ENCODE measurements at regions not wholly inside any gene's neighbourhood (a gene's known extent, or its start where the extent isn't known, plus 50 kb on each side); places are given as distances from the start of the nearest gene placed in this dataset.
"Not testable (repeated sequence)": the region's sequence is repeated elsewhere in the genome, so short reads cannot be mapped to it uniquely, and the experiment has no call there.

- DNase-seq (ENCODE audit: low read depth, low spot score), result no peak
- in situ Hi-C loops (cut with HindIII; ENCODE audit: low pct_unique_long_range_greater_than_20kb, low sequenced_read_pairs), result no loop called here
These were observed 331.6 kb downstream of the SRGAP2C start for GRCh38 chr1:121516234-121516967.

GRCh38 chr1:121517586-121518230 is 332.9 kb downstream of the SRGAP2C start:
- in situ Hi-C loops (cut with HindIII; ENCODE audit: low pct_unique_long_range_greater_than_20kb, low sequenced_read_pairs), result no loop called here
- DNase-seq (ENCODE audit: low read depth, low spot score), result no peak

- DNase-seq (ENCODE audit: low read depth, low spot score), result no peak
- in situ Hi-C loops (cut with HindIII; ENCODE audit: low pct_unique_long_range_greater_than_20kb, low sequenced_read_pairs), result no loop called here
These were observed 333.9 kb downstream of the SRGAP2C start for GRCh38 chr1:121518726-121519041.

GRCh38 chr1:121519042-121519755 is 334.4 kb downstream of the SRGAP2C start:
- in situ Hi-C loops (cut with HindIII; ENCODE audit: low pct_unique_long_range_greater_than_20kb, low sequenced_read_pairs), result no loop called here
- DNase-seq (ENCODE audit: low read depth, low spot score), result peak; percentile 25

GRCh38 chr1:121519756-121520286 is 335.0 kb downstream of the SRGAP2C start:
- in situ Hi-C loops (cut with HindIII; ENCODE audit: low pct_unique_long_range_greater_than_20kb, low sequenced_read_pairs), result not testable (repeated sequence)

GRCh38 chr1:121522061-121522759 is 337.4 kb downstream of the SRGAP2C start:
- in situ Hi-C loops (cut with HindIII; ENCODE audit: low pct_unique_long_range_greater_than_20kb, low sequenced_read_pairs), result no loop called here
- DNase-seq (ENCODE audit: low read depth, low spot score), result no peak

More at GRCh38 chr1:121519756-121520286, 335.0 kb downstream of the SRGAP2C start:
- DNase-seq (ENCODE audit: low read depth, low spot score), result not testable (repeated sequence)

GRCh38 chr1:121523112-121523511 is 338.3 kb downstream of the SRGAP2C start:
- DNase-seq (ENCODE audit: low read depth, low spot score); in situ Hi-C loops (cut with HindIII; ENCODE audit: low pct_unique_long_range_greater_than_20kb, low sequenced_read_pairs): not testable (repeated sequence)

GRCh38 chr1:121525355-121525754 is 340.6 kb downstream of the SRGAP2C start:
- in situ Hi-C loops (cut with HindIII; ENCODE audit: low pct_unique_long_range_greater_than_20kb, low sequenced_read_pairs), result no loop called here
- no peak for DNase-seq (ENCODE audit: low read depth, low spot score)

GRCh38 chr1:121528958-121529357 is 344.2 kb downstream of the SRGAP2C start:
- in situ Hi-C loops (cut with HindIII; ENCODE audit: low pct_unique_long_range_greater_than_20kb, low sequenced_read_pairs); DNase-seq (ENCODE audit: low read depth, low spot score): not testable (repeated sequence)

GRCh38 chr1:121530026-121530425 is 345.3 kb downstream of the SRGAP2C start:
- in situ Hi-C loops (cut with HindIII; ENCODE audit: low pct_unique_long_range_greater_than_20kb, low sequenced_read_pairs); DNase-seq (ENCODE audit: low read depth, low spot score): not testable (repeated sequence)

- in situ Hi-C loops (cut with HindIII; ENCODE audit: low pct_unique_long_range_greater_than_20kb, low sequenced_read_pairs); DNase-seq (ENCODE audit: low read depth, low spot score): not testable (repeated sequence)
These were observed 347.0 kb downstream of the SRGAP2C start for GRCh38 chr1:121531747-121532146.

- DNase-seq (ENCODE audit: low read depth, low spot score); in situ Hi-C loops (cut with HindIII; ENCODE audit: low pct_unique_long_range_greater_than_20kb, low sequenced_read_pairs): not testable (repeated sequence)
These were observed 353.4 kb downstream of the SRGAP2C start for GRCh38 chr1:121538148-121538547.

- in situ Hi-C loops (cut with HindIII; ENCODE audit: low pct_unique_long_range_greater_than_20kb, low sequenced_read_pairs), result no loop called here
- DNase-seq (ENCODE audit: low read depth, low spot score), result no peak
These were observed 354.3 kb downstream of the SRGAP2C start for GRCh38 chr1:121538943-121539575.

GRCh38 chr1:121543988-121544387 is 359.2 kb downstream of the SRGAP2C start:
- DNase-seq (ENCODE audit: low read depth, low spot score); in situ Hi-C loops (cut with HindIII; ENCODE audit: low pct_unique_long_range_greater_than_20kb, low sequenced_read_pairs): not testable (repeated sequence)

GRCh38 chr1:121544500-121544899 is 359.7 kb downstream of the SRGAP2C start:
- in situ Hi-C loops (cut with HindIII; ENCODE audit: low pct_unique_long_range_greater_than_20kb, low sequenced_read_pairs), result no loop called here

GRCh38 chr1:121545899-121546298 is 361.1 kb downstream of the SRGAP2C start:
- in situ Hi-C loops (cut with HindIII; ENCODE audit: low pct_unique_long_range_greater_than_20kb, low sequenced_read_pairs); DNase-seq (ENCODE audit: low read depth, low spot score): not testable (repeated sequence)

More at GRCh38 chr1:121544500-121544899, 359.7 kb downstream of the SRGAP2C start:
- no peak for DNase-seq (ENCODE audit: low read depth, low spot score)

- DNase-seq (ENCODE audit: low read depth, low spot score), result no peak
- in situ Hi-C loops (cut with HindIII; ENCODE audit: low pct_unique_long_range_greater_than_20kb, low sequenced_read_pairs), result no loop called here
These were observed 362.2 kb downstream of the SRGAP2C start for GRCh38 chr1:121546830-121547591.
